Naive thymus-derived CD4-positive, alpha-beta T cell (primary cell): ENCODE measurements at regions not wholly inside any gene's neighbourhood (a gene's known extent, or its start where the extent isn't known, plus 50 kb on each side); places are given as distances from the start of the nearest gene placed in this dataset.
A peak's percentile ranks its signal among the peaks of the same experiment; 100 is the strongest.

ENCODE experiments used
- ATAC-seq: fragments of 150-1000 bp; cut with Tn5 transposase; 2 replicates; pipeline ENCODE4 v1.10.0; 2021; ENCODE audit warnings: mild to moderate bottlenecking, moderate library complexity
- CTCF ChIA-PET: fragments of 350-600 bp; sonication (Branson Sonifier 250); formaldehyde crosslinking; loops from one replicate; lab custom pipeline; 2021; ENCODE audit warnings: antibody characterized with exemption; lab: Charles Lee
- POLR2A ChIA-PET: fragments of 350-600 bp; sonication (Branson Sonifier 250); formaldehyde crosslinking; loops from one replicate; lab custom pipeline; 2021; ENCODE audit warnings: antibody characterized with exemption, inconsistent platforms; lab: Charles Lee
- DNase-seq, 9 donors: peaks; one replicate each; pipeline versions ENCODE4 v3.0.0 to v3.0.0-alpha.2; 2020 to 2022; ENCODE audit warnings: mixed read lengths in 1 of 9
- H3K27ac ChIP-seq: one replicate; pipeline ENCODE4 v1.7.0; 2013; ENCODE audit warnings: mild to moderate bottlenecking, low read depth, low read length, moderate library complexity
- H3K27me3 ChIP-seq, 2 donors: one replicate each; pipeline ENCODE4 v1.7.0; 2013; ENCODE audit warnings: low read length in 2 of 2, mild to moderate bottlenecking in 2 of 2, moderate library complexity in 2 of 2; ENCODE audit not compliant: control insufficient read depth in 2 of 2, insufficient read depth in 2 of 2
- H3K36me3 ChIP-seq, 3 experiments: 1 replicate in 2 of 3; 2 replicates in 1 of 3; pipeline ENCODE4 v1.7.0; 2013; ENCODE audit warnings: low read length in 3 of 3, mild to moderate bottlenecking in 3 of 3, moderate library complexity in 1 of 3; ENCODE audit not compliant: insufficient read depth in 3 of 3, control insufficient read depth in 2 of 3
- H3K4me1 ChIP-seq, 2 donors: one replicate each; pipeline ENCODE4 v1.7.0; 2013; ENCODE audit warnings: low read length in 2 of 2, mild to moderate bottlenecking in 2 of 2, moderate library complexity in 1 of 2; ENCODE audit not compliant: control insufficient read depth in 2 of 2, insufficient read depth in 2 of 2
- H3K4me3 ChIP-seq: 2 replicates; pipeline ENCODE4 v1.7.0; 2013; ENCODE audit warnings: mild to moderate bottlenecking, low read length
- H3K9me3 ChIP-seq, 3 experiments: 1 replicate in 2 of 3; 2 replicates in 1 of 3; pipeline ENCODE4 v1.7.0; 2013; ENCODE audit warnings: low read length in 3 of 3; ENCODE audit not compliant: control insufficient read depth in 2 of 3
- H3K27ac Mint-ChIP-seq, 9 donors: one replicate each; pipeline ENCODE4 v1.8.0; 2020 to 2022; ENCODE audit warnings: mixed read lengths in 9 of 9, mild to moderate bottlenecking in 8 of 9, moderate library complexity in 5 of 9, inconsistent platforms in 2 of 9
- H3K27me3 Mint-ChIP-seq, 5 donors: one replicate each; pipeline ENCODE4 v1.8.0; 2021 to 2022; ENCODE audit warnings: mixed read lengths in 5 of 5, mild to moderate bottlenecking in 1 of 5
- H3K36me3 Mint-ChIP-seq, 5 donors: one replicate each; pipeline ENCODE4 v1.8.0; 2020 to 2022; ENCODE audit warnings: mixed read lengths in 5 of 5, mild to moderate bottlenecking in 3 of 5, inconsistent platforms in 1 of 5
- H3K4me1 Mint-ChIP-seq, 7 donors: one replicate each; pipeline ENCODE4 v1.8.0; 2020 to 2022; ENCODE audit warnings: mixed read lengths in 7 of 7, mild to moderate bottlenecking in 3 of 7, inconsistent platforms in 1 of 7
- H3K4me3 Mint-ChIP-seq, 10 donors: one replicate each; pipeline ENCODE4 v1.8.0; 2020 to 2022; ENCODE audit warnings: mild to moderate bottlenecking in 10 of 10, mixed read lengths in 10 of 10, moderate library complexity in 6 of 10, inconsistent platforms in 2 of 10
- H3K9me3 Mint-ChIP-seq, 11 donors: one replicate each; pipeline ENCODE4 v1.8.0; 2020 to 2022; ENCODE audit warnings: mixed read lengths in 11 of 11, mild to moderate bottlenecking in 4 of 11, inconsistent platforms in 1 of 11, moderate library complexity in 1 of 11
- intact Hi-C, 2 donors: fragments of 100-400 bp; cut with micrococcal nuclease; formaldehyde crosslinking; loops; one replicate each; pipeline ENCODE4 v1.15.1; 2023

- POLR2A ChIA-PET, result no interaction called here
- no peak for ATAC-seq
- H3K4me1 Mint-ChIP-seq, result no peaks in the 10 kb centered on the region
Observed at GRCh38 chr22:48804811-48805301, 1022.8 kb downstream of the BRD1 start.

GRCh38 chr22:48803948-48804810, 1023.5 kb downstream of the BRD1 start:
- H3K9me3 Mint-ChIP-seq, result no peaks in the 10 kb centered on the region
- Histone ChIP-seq H3K27me3 (no peaks in the 10 kb centered on the region), H3K9me3 (no peaks in the 10 kb centered on the region), H3K4me1 (no peaks in the 10 kb centered on the region), H3K36me3 (no peaks in the 10 kb centered on the region), H3K27ac (no peak overlapping the region), H3K4me3 (no peak overlapping the region)
- CTCF ChIA-PET, result no interaction called here
- H3K27me3 Mint-ChIP-seq, result no peaks in the 10 kb centered on the region
- POLR2A ChIA-PET, result no interaction called here
- H3K36me3 Mint-ChIP-seq, result no peaks in the 10 kb centered on the region
- H3K4me3 Mint-ChIP-seq, result no peak overlapping the region
- no peak overlapping the region for H3K27ac Mint-ChIP-seq
- peak in 1 of 9 donors; percentile 6 for DNase-seq
- no peaks in the 10 kb centered on the region for H3K4me1 Mint-ChIP-seq
- no peak for ATAC-seq
- intact Hi-C loops, result no loop called here

More at GRCh38 chr22:48804811-48805301, 1022.8 kb downstream of the BRD1 start:
- H3K27ac ChIP-seq, result no peak overlapping the region
- Mint-ChIP-seq H3K9me3 (no peaks in the 10 kb centered on the region), H3K4me3 (no peak overlapping the region), H3K36me3 (no peaks in the 10 kb centered on the region), H3K27me3 (no peaks in the 10 kb centered on the region), H3K27ac (no peak overlapping the region)
- no peaks in the 10 kb centered on the region for H3K4me1 ChIP-seq
- no peaks in the 10 kb centered on the region for H3K36me3 ChIP-seq
- DNase-seq, result no peak
- H3K27me3 ChIP-seq, result no peaks in the 10 kb centered on the region
- H3K9me3 ChIP-seq, result no peaks in the 10 kb centered on the region
- CTCF ChIA-PET, result no interaction called here
- no peak overlapping the region for H3K4me3 ChIP-seq
- intact Hi-C loops, result no loop called here

- no peak overlapping the region for H3K27ac ChIP-seq
- H3K36me3 Mint-ChIP-seq, result no peaks in the 10 kb centered on the region
- ATAC-seq (no peak), DNase-seq (no peak)
- no peaks in the 10 kb centered on the region for H3K9me3 ChIP-seq
- H3K4me3 ChIP-seq, result no peak overlapping the region
- ChIA-PET POLR2A (no interaction called here), CTCF (no interaction called here)
- intact Hi-C loops, result no loop called here
- H3K4me1 ChIP-seq, result no peaks in the 10 kb centered on the region
- H3K27me3 Mint-ChIP-seq, result no peaks in the 10 kb centered on the region
- H3K27ac Mint-ChIP-seq, result no peak overlapping the region
- no peaks in the 10 kb centered on the region for H3K9me3 Mint-ChIP-seq
- no peaks in the 10 kb centered on the region for H3K27me3 ChIP-seq
- H3K4me3 Mint-ChIP-seq, result no peak overlapping the region
- H3K36me3 ChIP-seq, result no peaks in the 10 kb centered on the region
- no peaks in the 10 kb centered on the region for H3K4me1 Mint-ChIP-seq
Observed at GRCh38 chr22:48803171-48803947, 1024.3 kb downstream of the BRD1 start.

- ATAC-seq (no peak), DNase-seq (no peak)
- H3K36me3 Mint-ChIP-seq, result no peaks in the 10 kb centered on the region
- Histone ChIP-seq H3K27ac (no peak overlapping the region), H3K4me3 (no peak overlapping the region), H3K27me3 (no peaks in the 10 kb centered on the region), H3K4me1 (no peaks in the 10 kb centered on the region), H3K9me3 (no peaks in the 10 kb centered on the region), H3K36me3 (no peaks in the 10 kb centered on the region)
- intact Hi-C loops, result no loop called here
- no peaks in the 10 kb centered on the region for H3K27me3 Mint-ChIP-seq
- H3K4me3 Mint-ChIP-seq, result no peak overlapping the region
- H3K4me1 Mint-ChIP-seq, result no peaks in the 10 kb centered on the region
- POLR2A ChIA-PET, result no interaction called here
- H3K9me3 Mint-ChIP-seq, result no peaks in the 10 kb centered on the region
- H3K27ac Mint-ChIP-seq, result no peak overlapping the region
- CTCF ChIA-PET, result no interaction called here
Observed at GRCh38 chr22:48802576-48802975, 1025.1 kb downstream of the BRD1 start.

- Histone ChIP-seq H3K9me3 (no peaks in the 10 kb centered on the region), H3K4me1 (no peaks in the 10 kb centered on the region), H3K27me3 (no peaks in the 10 kb centered on the region), H3K4me3 (no peak overlapping the region), H3K36me3 (no peaks in the 10 kb centered on the region), H3K27ac (no peak overlapping the region)
- H3K36me3 Mint-ChIP-seq, result no peaks in the 10 kb centered on the region
- ATAC-seq, result no peak
- no peaks in the 10 kb centered on the region for H3K9me3 Mint-ChIP-seq
- H3K27me3 Mint-ChIP-seq, result peaks cover 0 to 4% (median 0%) of the 10 kb centered on the region in 5 donors
- intact Hi-C loops, result no loop called here
- no peak overlapping the region for H3K4me3 Mint-ChIP-seq
- peak in 1 of 9 donors; percentile 4 for DNase-seq
- no peak overlapping the region for H3K27ac Mint-ChIP-seq
- H3K4me1 Mint-ChIP-seq, result no peaks in the 10 kb centered on the region
- CTCF ChIA-PET, result no interaction called here
- POLR2A ChIA-PET, result no interaction called here
Observed at GRCh38 chr22:48800886-48801607, 1026.6 kb downstream of the BRD1 start.

GRCh38 chr22:48800036-48800885, 1027.4 kb downstream of the BRD1 start:
- Histone ChIP-seq H3K4me1 (no peaks in the 10 kb centered on the region), H3K27me3 (no peaks in the 10 kb centered on the region), H3K9me3 (no peaks in the 10 kb centered on the region), H3K36me3 (no peaks in the 10 kb centered on the region), H3K27ac (no peak overlapping the region), H3K4me3 (no peak overlapping the region)
- Mint-ChIP-seq H3K27me3 (peaks cover 0 to 4% (median 0%) of the 10 kb centered on the region in 5 donors), H3K36me3 (no peaks in the 10 kb centered on the region), H3K4me3 (no peak overlapping the region), H3K9me3 (no peaks in the 10 kb centered on the region), H3K4me1 (no peaks in the 10 kb centered on the region), H3K27ac (no peak overlapping the region)
- DNase-seq (peak in 1 of 9 donors; percentile 2), ATAC-seq (no peak)
- intact Hi-C loops, result no loop called here
- POLR2A ChIA-PET, result no interaction called here
- CTCF ChIA-PET, result no interaction called here
